Stomach (tissue), 4 donors: ENCODE measurements at regions not wholly inside any gene's neighbourhood (a gene's known extent, or its start where the extent isn't known, plus 50 kb on each side); places are given as distances from the start of the nearest gene placed in this dataset.

Experiments
- EP300 ChIP-seq: sonication (generic); formaldehyde crosslinking; IDR thresholded peaks from one replicate; pipeline ENCODE4 v1.6.1; 2017; ENCODE audit warnings: antibody characterized with exemption
- POLR2A ChIP-seq, 4 donors: fragments of 450-650 bp; IDR thresholded peaks; one replicate each; pipeline ENCODE4 v1.6.1; 2016; ENCODE audit warnings: antibody characterized with exemption in 4 of 4, control low read depth in 2 of 4, mild to moderate bottlenecking in 1 of 4, moderate library complexity in 1 of 4
- POLR2AphosphoS5 ChIP-seq, 3 donors: sonication (generic); formaldehyde crosslinking; IDR thresholded peaks; one replicate each; pipeline ENCODE4 v1.6.1; 2016; ENCODE audit warnings: antibody characterized with exemption in 3 of 3
- TF ChIP-seq, protein P1 (sequence below), 7 experiments: fragments of 450-650 bp in 4 of 7; fragments of 200-600 bp in 3 of 7; sonication (generic) in 3 of 7; IDR thresholded peaks; one replicate each; pipeline ENCODE4 v1.5.1; 2016 to 2019; ENCODE audit warnings: antibody characterized with exemption in 7 of 7, control low read depth in 2 of 7, mild to moderate bottlenecking in 1 of 7

DNA sequence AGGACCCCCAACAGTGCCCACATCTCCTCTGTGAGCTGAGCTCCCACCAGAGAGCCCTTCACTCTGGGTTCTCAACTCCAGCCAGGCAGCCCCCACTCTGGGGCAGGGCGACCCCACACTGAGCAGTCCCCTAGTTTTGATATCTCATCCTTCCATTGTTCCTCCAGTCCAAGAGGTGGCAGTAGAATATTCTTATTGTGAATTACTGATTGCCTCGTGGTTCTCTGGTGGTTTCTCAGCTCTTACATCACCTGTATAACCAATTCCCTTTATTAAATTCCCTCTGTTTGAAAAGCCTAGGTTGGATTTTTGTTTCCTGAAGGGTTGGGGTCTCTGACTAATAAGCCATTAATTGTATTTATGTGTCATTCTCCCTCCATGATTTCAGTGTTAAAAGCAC is 407.5 kb downstream of the SETD4 start:
- TF ChIP-seq POLR2A (IDR thresholded peaks at IDR 0.05) = no peak
- TF ChIP-seq POLR2AphosphoS5 (IDR thresholded peaks at IDR 0.05) = no peak
- TF ChIP-seq, protein P1, sequence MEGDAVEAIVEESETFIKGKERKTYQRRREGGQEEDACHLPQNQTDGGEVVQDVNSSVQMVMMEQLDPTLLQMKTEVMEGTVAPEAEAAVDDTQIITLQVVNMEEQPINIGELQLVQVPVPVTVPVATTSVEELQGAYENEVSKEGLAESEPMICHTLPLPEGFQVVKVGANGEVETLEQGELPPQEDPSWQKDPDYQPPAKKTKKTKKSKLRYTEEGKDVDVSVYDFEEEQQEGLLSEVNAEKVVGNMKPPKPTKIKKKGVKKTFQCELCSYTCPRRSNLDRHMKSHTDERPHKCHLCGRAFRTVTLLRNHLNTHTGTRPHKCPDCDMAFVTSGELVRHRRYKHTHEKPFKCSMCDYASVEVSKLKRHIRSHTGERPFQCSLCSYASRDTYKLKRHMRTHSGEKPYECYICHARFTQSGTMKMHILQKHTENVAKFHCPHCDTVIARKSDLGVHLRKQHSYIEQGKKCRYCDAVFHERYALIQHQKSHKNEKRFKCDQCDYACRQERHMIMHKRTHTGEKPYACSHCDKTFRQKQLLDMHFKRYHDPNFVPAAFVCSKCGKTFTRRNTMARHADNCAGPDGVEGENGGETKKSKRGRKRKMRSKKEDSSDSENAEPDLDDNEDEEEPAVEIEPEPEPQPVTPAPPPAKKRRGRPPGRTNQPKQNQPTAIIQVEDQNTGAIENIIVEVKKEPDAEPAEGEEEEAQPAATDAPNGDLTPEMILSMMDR (IDR thresholded peaks at IDR 0.05) = no peak
- TF ChIP-seq EP300 = no peak
